Ascending aorta (tissue), 2 donors: ENCODE measurements at regions not wholly inside any gene's neighbourhood (a gene's known extent, or its start where the extent isn't known, plus 50 kb on each side); places are given as distances from the start of the nearest gene placed in this dataset.

Experiments used
- DNase-seq, 2 donors: peaks; one replicate each; pipeline ENCODE4 v3.0.0-alpha.2; 2019; ENCODE audit warnings: low spot score in 2 of 2
- H3K27ac ChIP-seq, 2 donors: fragments of 200-600 bp; sonication (generic); one replicate each; pipeline ENCODE4 v1.5.1; 2016 to 2017; ENCODE audit warnings: mild to moderate bottlenecking in 1 of 2
- H3K27me3 ChIP-seq: fragments of 200-600 bp; sonication (generic); one replicate; pipeline ENCODE4 v1.5.1; 2017
- H3K36me3 ChIP-seq, 2 donors: fragments of 200-600 bp; sonication (generic); one replicate each; pipeline ENCODE4 v1.5.1; 2016
- H3K4me1 ChIP-seq, 2 donors: fragments of 200-600 bp; sonication (generic); one replicate each; pipeline ENCODE4 v1.5.1; 2016 to 2017; ENCODE audit warnings: mild to moderate bottlenecking in 1 of 2
- H3K4me3 ChIP-seq, 2 donors: fragments of 200-600 bp; sonication (generic); one replicate each; pipeline ENCODE4 v1.5.1; 2016 to 2017; ENCODE audit warnings: mild to moderate bottlenecking in 1 of 2
- H3K9me3 ChIP-seq, 2 donors: fragments of 200-600 bp; sonication (generic); one replicate each; pipeline ENCODE4 v1.5.1; 2016
- intact Hi-C: fragments of 100-400 bp; cut with DNase I; formaldehyde crosslinking; loops from one replicate; pipeline ENCODE4 v1.15.1; 2023
- TF ChIP-seq, protein P1 (sequence below), 3 experiments: fragments of 200-600 bp in 2 of 3; fragments of 450-650 bp in 1 of 3; sonication (generic) in 2 of 3; IDR thresholded peaks; one replicate each; pipeline ENCODE4 v1.5.1; 2016 to 2019; ENCODE audit warnings: antibody characterized with exemption in 3 of 3, mild to moderate bottlenecking in 1 of 3, moderate library complexity in 1 of 3

- no peak for DNase-seq
Measured at GRCh38 chr4:163649557-163650091, 155.1 kb downstream of the TMA16 start.

GRCh38 chr4:163651761-163652160, 157.3 kb downstream of the TMA16 start:
- no peak for DNase-seq
- Histone ChIP-seq H3K4me3 (no peak overlapping the region), H3K27ac (no peak overlapping the region), H3K36me3 (no peaks in the 10 kb centered on the region), H3K9me3 (no peaks in the 10 kb centered on the region), H3K4me1 (no peaks in the 10 kb centered on the region), H3K27me3 (no peaks in the 10 kb centered on the region)
- TF ChIP-seq, protein P1, sequence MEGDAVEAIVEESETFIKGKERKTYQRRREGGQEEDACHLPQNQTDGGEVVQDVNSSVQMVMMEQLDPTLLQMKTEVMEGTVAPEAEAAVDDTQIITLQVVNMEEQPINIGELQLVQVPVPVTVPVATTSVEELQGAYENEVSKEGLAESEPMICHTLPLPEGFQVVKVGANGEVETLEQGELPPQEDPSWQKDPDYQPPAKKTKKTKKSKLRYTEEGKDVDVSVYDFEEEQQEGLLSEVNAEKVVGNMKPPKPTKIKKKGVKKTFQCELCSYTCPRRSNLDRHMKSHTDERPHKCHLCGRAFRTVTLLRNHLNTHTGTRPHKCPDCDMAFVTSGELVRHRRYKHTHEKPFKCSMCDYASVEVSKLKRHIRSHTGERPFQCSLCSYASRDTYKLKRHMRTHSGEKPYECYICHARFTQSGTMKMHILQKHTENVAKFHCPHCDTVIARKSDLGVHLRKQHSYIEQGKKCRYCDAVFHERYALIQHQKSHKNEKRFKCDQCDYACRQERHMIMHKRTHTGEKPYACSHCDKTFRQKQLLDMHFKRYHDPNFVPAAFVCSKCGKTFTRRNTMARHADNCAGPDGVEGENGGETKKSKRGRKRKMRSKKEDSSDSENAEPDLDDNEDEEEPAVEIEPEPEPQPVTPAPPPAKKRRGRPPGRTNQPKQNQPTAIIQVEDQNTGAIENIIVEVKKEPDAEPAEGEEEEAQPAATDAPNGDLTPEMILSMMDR (IDR thresholded peaks at IDR 0.05) = no peak
- intact Hi-C loops = no loop called here

More at GRCh38 chr4:163649557-163650091, 155.1 kb downstream of the TMA16 start:
- Histone ChIP-seq H3K27me3 (no peaks in the 10 kb centered on the region), H3K4me3 (no peak overlapping the region), H3K9me3 (no peaks in the 10 kb centered on the region), H3K4me1 (no peaks in the 10 kb centered on the region), H3K36me3 (no peaks in the 10 kb centered on the region), H3K27ac (no peak overlapping the region)
- intact Hi-C loops = no loop called here
- TF ChIP-seq, protein P1 (IDR thresholded peaks at IDR 0.05) = no peak

GRCh38 chr4:163654621-163655020, 160.1 kb downstream of the TMA16 start:
- Histone ChIP-seq H3K4me1 (no peaks in the 10 kb centered on the region), H3K27me3 (no peaks in the 10 kb centered on the region), H3K36me3 (no peaks in the 10 kb centered on the region), H3K4me3 (no peak overlapping the region), H3K27ac (no peak overlapping the region), H3K9me3 (no peaks in the 10 kb centered on the region)
- intact Hi-C loops = no loop called here
- TF ChIP-seq, protein P1 (IDR thresholded peaks at IDR 0.05) = no peak
- DNase-seq = no peak

DNA sequence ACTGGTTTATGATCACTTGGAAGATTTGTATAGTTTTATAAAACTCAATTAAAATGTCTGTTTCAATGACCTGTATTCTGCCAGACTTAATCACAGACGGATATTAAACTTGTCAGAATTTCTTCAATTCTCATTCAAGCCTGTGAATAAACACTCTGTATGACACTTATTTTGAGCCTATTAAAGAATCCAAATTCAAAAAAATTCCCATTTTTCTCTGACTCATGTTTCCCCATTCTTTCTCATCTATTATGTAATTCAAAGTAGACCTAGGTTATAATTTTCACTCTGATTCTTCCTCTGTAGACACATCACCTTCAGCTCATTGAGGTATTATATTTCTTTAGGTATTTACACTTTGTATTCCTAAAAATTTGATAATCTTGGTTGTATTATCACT, 166.1 kb downstream of the TMA16 start:
- Histone ChIP-seq H3K27me3 (no peaks in the 10 kb centered on the region), H3K36me3 (no peaks in the 10 kb centered on the region), H3K27ac (no peak overlapping the region), H3K4me3 (no peak overlapping the region), H3K9me3 (no peaks in the 10 kb centered on the region), H3K4me1 (no peaks in the 10 kb centered on the region)
- intact Hi-C loops = no loop called here
- no peak for DNase-seq
- TF ChIP-seq, protein P1 (IDR thresholded peaks at IDR 0.05) = no peak

DNA sequence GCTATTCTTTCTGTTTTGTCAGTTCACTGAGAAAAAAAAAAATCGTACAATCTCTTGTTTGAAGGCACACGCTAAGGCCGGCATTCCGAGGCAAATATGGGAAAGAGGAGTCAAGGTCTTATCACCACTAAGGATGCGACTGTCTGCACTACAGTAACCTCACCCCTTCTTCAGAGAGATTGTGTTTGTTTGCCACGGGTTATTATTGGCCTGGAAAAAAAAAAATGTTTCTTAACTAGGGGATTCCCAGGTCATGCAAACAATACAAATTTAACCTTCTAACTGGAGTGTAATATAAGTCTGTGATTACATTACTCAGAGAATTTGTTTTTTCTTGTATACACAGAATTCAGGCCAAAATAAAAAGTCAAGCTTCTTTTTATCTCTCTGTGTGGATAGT, 168.3 kb downstream of the TMA16 start:
- intact Hi-C loops = no loop called here
- Histone ChIP-seq H3K4me3 (no peak overlapping the region), H3K4me1 (no peaks in the 10 kb centered on the region), H3K27ac (no peak overlapping the region), H3K9me3 (no peaks in the 10 kb centered on the region), H3K36me3 (no peaks in the 10 kb centered on the region), H3K27me3 (no peaks in the 10 kb centered on the region)
- DNase-seq = no peak
- TF ChIP-seq, protein P1 (IDR thresholded peaks at IDR 0.05) = no peak
